Choroid plexus epithelial cell (primary cell): ENCODE measurements at regions not wholly inside any gene's neighbourhood (a gene's known extent, or its start where the extent isn't known, plus 50 kb on each side); places are given as distances from the start of the nearest gene placed in this dataset.

Source experiments
- DNase-seq: peaks from one replicate; pipeline ENCODE4 v3.0.0-alpha.2; 2010; ENCODE audit warnings: low read depth
- H3K4me3 ChIP-seq: 2 replicates; pipeline ENCODE4 v1.5.1; 2011; ENCODE audit warnings: low read depth, mild to moderate bottlenecking, control low read depth, low read length, moderate library complexity
- CTCF ChIP-seq: conservative IDR thresholded peaks from 2 replicates; pipeline ENCODE4 v1.5.1; 2011; ENCODE audit warnings: low read depth, mild to moderate bottlenecking, control low read depth, inconsistent platforms, low read length, moderate library complexity

DNA sequence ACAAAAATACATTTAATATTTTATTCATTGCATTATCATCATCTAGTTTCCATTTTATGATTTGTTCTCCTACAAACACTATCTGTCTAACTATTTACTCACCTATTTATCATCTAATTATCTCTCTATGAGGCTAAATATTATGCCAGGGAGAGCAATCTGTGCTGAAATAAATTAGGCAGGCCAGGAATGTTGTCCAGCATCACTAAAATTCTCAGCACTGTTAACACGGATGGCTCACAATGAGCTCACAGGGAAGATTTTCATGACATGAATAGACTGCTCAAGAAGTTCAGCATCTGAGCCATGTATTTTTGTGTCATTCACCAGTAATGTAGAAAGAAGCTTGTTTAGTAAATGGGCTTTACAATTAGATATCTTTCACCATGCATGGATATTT, 1277.2 kb downstream of the GRIK2 start:
- DNase-seq = no peak
- TF ChIP-seq CTCF = no peak

GRCh38 chr6:102662851-102663250, 1269.3 kb downstream of the GRIK2 start:
- no peak overlapping the region for H3K4me3 ChIP-seq
- no peak for TF ChIP-seq CTCF
- no peak for DNase-seq

More for the DNA sequence above, 1277.2 kb downstream of the GRIK2 start:
- H3K4me3 ChIP-seq = no peak overlapping the region

DNA sequence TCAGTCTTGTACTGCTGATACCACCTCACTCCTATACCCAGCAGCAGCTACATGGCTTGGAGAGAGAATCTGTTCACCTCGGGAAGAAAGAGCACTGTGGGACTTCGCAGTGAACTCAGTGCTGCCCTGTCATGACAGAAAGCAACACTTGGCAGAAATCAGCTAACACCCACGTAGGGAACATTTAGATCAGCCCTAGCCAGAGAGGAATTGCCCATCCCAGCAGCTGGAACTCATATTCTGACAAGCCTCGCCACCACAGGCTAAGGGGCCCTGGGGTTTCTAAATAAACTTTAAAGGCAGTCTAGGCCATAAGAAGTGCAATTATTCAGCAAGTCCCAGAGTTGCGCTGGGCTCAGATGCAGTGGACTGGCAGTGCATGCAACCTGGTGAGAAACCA, 1266.8 kb downstream of the GRIK2 start:
- no peak overlapping the region for H3K4me3 ChIP-seq
- peak; percentile 1 for DNase-seq
- no peak for TF ChIP-seq CTCF

DNA sequence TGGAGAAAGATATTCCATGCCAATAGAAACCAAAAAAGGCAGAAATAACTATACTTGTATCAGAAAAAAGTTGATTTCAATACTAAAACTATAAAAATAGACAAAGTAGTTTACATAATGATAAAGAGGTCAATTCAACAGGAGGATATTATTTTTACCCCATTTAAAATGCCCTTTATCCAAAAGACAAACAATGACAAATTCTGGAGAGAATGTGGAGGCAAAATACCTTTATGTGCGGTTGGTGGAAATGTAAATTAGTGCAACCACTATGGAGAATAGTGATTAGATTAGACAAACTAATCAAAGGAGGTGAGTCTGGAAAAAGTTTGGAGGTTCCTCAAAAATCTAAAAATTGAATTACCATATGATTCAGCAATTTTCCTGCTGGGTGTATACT, 1262.3 kb downstream of the GRIK2 start:
- DNase-seq = no peak
- TF ChIP-seq CTCF = no peak
- H3K4me3 ChIP-seq = no peak overlapping the region

GRCh38 chr6:102641426-102641825, 1247.9 kb downstream of the GRIK2 start:
- no peak for DNase-seq
- no peak overlapping the region for H3K4me3 ChIP-seq
- TF ChIP-seq CTCF = no peak

- no peak for DNase-seq
- no peak for TF ChIP-seq CTCF
Measured at GRCh38 chr6:102631921-102632320, 1238.4 kb downstream of the GRIK2 start.

GRCh38 chr6:102623201-102623600, 1229.7 kb downstream of the GRIK2 start:
- H3K4me3 ChIP-seq = no peak overlapping the region
- no peak for DNase-seq
- TF ChIP-seq CTCF = no peak

More at GRCh38 chr6:102631921-102632320, 1238.4 kb downstream of the GRIK2 start:
- no peak overlapping the region for H3K4me3 ChIP-seq
